Putamen (tissue), 1 donor: ENCODE measurements at regions not wholly inside any gene's neighbourhood (a gene's known extent, or its start where the extent isn't known, plus 50 kb on each side); places are given as distances from the start of the nearest gene placed in this dataset.
"Not testable (repeated sequence)": the region's sequence is repeated elsewhere in the genome, so short reads cannot be mapped to it uniquely, and the experiment has no call there.

Experiments used
- DNase-seq: peaks from one replicate; pipeline ENCODE4 v3.0.0-alpha.2; 2016; ENCODE audit warnings: low spot score

DNA sequence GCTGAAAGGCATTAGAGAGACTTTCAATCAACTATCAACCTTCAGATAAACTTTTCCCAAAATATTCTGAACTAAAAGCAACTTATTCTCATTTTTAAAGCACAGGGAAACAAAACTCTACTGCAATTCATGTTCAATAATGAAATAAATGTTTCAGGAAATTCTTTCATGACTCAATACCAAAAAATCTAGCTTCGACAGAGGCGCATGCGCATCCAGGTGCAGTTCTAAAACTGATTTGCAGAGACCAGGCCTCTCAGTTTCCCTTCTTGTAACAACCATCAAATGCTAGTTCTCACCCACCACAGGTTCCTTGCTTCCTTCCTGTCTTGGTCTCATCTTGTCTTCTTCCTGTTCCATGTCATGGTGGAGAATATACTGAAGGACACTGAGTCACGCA is 55.3 kb upstream of the NRBF2 start:
- DNase-seq = no peak

DNA sequence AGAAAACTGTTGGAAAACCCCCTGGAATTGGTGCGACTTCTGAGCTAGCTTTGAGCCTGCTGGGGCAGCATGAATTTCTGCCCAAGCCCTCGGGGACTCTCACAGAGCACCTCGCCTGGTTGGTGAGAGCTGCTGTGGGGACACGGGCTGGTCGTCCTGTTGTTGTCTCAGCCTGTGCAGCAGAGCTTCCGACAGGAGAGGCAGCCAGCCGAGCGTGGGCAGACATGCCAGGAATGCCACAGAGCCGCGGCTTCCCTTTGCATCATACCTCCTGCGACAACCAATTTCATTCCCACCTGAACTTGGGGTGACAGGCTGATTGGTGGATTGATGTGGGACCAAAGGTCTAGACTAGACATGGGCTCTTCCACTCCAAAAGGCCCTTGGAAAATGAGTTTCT is 60.2 kb upstream of the NRBF2 start:
- no peak for DNase-seq

DNA sequence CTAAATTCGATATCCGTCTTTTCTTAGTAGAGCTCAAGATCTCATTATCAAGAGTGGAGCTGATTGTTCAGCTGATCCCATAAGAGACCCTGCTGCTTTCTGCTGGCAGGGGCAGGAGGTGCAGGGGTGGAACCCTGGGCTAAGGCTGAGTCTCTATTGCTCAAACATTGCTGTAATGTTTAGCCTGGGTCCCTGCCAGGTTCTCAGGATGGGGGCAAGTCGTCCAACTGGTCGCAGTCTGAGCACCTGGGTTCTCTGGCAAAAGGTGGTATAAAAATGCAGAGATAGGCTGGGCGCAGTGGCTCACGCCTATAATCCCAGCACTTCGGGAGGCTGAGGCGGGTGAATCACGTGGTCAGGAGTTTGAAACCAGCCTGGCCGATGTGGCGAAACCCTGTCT is 62.0 kb upstream of the NRBF2 start:
- DNase-seq = no peak

DNA sequence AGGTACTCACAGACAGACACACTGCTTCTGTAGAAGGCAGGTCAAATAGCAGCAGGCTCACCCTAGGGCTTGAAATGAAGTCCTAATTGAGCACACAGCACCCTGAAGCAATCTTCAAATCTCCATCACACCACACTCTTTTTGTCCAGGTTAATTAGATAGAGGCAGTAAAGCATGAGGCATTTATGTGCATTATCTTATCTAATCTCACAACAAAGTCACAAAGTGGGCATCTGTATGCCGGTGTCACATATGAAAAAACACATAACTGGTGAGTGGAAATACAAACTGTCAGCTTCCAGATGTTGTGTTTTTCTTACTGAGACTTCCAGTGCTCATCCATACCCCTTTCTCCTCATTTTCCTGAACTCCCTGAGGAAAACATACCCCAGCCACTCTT is 63.8 kb upstream of the NRBF2 start:
- DNase-seq = no peak

GRCh38 chr10:63068246-63068645 is 64.9 kb upstream of the NRBF2 start:
- no peak for DNase-seq

DNA sequence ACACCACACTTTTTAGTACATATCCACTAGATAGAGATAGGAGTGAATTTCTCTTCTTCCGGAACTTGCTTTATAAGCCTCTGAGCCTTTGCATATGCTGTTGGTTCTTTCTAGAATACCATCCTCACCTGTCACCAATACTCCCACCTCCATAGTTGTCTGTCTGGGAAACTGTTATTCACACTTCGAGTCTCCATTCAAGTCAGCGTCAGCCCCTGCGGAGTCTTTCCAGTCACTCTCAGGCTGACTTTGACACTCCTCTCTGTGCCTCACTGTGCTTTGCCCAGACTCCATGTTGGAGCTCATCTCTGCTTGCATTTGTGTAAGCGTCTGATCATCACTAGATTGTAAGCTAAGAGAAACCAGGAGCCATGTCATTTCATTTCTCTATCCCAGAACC is 66.5 kb upstream of the NRBF2 start:
- DNase-seq = no peak

DNA sequence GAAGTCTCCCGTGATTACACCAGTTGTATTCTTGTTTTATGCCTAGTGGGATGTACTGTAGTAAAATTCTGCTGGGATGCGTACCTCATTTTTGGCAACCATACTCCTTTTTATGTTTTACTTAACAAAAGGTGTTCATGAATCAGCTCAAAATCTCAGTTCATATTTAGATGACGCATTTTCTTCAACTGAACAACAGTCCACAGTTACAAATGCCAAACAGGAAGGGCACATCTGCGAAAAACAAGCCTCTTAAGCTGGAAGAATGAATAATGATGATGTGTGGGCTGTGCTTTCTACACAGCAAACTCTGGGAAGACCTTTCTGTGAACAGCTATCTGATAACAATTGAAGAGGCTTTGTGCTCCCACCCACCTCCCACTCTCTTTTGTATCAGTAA is 68.4 kb upstream of the NRBF2 start:
- DNase-seq = no peak

GRCh38 chr10:63058236-63058635 is 74.9 kb upstream of the NRBF2 start:
- DNase-seq = no peak

DNA sequence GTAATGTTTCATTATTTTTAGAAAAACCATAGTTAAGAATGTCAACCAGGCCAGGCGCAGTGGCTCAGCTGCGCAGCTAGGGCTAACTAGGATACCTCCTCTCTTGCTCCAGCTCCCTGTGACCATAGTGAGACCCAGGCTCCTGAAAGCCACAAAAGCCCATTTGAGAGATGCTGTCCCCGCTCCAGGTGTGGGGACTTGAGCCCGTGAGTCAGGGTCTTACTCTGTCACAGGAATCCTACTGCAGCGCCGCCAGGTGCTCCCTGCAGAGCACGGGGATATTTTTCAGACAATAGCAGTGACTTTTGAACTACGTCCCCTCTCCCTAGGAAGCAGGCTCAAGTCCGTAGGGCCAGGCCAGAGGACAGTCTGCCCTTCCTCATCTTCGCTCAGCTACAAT is 75.6 kb upstream of the NRBF2 start:
- DNase-seq = no peak

GRCh38 chr10:63055705-63056104 is 77.4 kb upstream of the NRBF2 start:
- no peak for DNase-seq

GRCh38 chr10:63054889-63055611 is 78.1 kb upstream of the NRBF2 start:
- DNase-seq = no peak

GRCh38 chr10:63052083-63052482 is 81.0 kb upstream of the NRBF2 start:
- DNase-seq = no peak

GRCh38 chr10:63042256-63042655 is 90.9 kb upstream of the NRBF2 start:
- no peak for DNase-seq

DNA sequence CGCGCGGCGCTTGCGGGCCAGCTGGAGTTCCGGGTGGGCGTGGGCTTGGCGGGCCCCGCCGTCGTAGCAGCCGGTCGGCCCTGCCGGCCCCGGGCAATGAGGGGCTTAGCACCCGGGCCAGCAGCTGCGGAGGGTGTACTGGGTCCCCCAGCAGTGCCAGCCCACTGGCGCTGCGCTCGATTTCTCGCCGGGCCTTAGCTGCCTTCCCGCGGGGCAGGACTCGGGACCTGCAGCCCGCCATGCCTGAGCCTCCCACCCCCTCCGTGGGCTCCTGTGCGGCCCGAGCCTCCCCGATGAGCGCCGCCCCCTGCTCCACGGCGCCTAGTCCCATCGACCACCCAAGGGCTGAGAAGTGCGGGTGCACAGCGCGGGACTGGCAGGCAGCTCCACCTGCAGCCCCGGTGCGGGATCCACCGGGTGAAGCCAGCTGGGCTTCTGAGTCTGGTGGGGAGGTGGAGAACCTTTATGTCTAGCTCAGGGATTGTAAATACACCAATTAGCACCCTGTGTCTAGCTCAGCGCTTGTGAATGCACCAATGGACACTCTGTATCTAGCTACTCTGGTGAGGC is 99.4 kb upstream of the NRBF2 start:
- not testable (repeated sequence) for DNase-seq

- DNase-seq = no peak
These were observed 102.6 kb upstream of the NRBF2 start for GRCh38 chr10:63030536-63030935.

GRCh38 chr10:63027531-63027930 is 105.6 kb upstream of the NRBF2 start:
- peak; percentile 12 for DNase-seq

DNA sequence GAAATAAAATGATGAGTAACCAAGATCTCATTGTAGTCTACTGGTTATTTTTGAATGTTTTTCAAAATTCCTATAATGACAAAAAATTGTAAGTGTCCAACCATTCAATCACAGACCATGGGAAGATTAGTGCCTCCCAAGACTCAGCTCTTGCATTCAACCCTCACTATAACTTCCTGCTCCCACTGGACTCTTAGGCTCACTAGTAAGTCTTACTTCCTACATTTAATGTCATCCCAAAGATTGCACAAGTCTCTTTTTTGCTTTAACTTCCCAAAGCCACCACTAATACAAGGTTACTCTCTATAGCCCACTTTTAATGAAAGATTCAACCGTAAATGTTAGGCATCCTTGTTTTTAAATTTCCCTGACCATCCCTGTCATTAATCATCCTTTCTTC is 111.9 kb upstream of the NRBF2 start:
- no peak for DNase-seq

DNA sequence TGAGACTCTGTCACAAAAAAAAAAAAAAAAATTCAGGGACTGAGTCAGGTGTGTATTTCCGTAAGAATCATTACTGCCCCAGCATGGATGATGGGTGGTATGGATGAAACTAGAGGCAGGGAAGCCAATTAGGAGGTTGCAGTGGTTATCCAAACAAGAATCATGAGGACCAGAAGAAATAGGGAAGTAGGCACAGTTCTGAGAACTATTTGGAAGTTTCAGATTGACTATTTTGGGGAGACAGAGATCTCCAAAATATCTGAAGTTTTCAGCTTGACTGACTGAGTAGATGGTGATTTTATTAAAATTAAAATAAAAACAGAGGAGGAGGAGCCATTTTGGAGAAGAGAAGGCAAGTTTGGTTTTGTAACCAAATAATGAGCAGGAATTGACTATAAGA is 119.4 kb upstream of the NRBF2 start:
- DNase-seq = no peak

DNA sequence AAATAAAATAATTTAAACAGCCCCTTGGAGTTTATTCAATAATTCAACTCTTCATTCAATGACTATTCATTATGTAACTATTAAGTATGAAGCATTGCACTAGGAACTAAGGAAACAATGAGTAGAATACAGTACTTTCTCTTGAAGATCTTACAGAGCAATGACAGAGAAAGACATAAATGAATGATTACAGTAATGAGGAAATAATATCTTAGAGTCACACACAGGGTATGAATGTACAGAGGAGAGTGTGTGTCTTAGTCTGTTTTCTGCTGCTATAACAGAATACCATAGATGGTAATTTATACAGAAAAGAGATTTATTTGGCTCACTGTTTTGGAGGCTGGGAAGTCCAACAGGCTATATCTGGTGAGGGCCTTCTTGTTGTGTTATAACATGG is 120.5 kb upstream of the NRBF2 start:
- DNase-seq = no peak

- no peak for DNase-seq
These were observed 122.9 kb upstream of the NRBF2 start for GRCh38 chr10:63010203-63010602.

DNA sequence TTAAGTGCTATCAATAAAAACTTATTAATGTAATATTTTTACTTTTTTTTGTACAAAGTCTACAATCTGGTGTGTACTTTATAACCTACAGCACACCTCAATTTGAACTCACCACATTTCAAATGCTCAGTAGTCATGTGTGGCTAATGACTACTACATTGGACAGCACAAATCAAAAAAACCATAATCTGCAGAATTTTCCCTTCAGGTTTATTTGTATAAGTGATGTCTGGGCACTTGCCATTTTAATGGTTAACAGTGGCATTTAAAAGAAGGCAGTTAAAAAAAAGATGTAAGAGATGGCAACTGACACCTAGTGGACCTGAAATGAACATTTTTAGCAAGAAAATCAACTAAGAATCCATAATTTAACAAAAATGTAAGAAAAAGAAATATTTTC is 124.6 kb upstream of the NRBF2 start:
- no peak for DNase-seq

DNA sequence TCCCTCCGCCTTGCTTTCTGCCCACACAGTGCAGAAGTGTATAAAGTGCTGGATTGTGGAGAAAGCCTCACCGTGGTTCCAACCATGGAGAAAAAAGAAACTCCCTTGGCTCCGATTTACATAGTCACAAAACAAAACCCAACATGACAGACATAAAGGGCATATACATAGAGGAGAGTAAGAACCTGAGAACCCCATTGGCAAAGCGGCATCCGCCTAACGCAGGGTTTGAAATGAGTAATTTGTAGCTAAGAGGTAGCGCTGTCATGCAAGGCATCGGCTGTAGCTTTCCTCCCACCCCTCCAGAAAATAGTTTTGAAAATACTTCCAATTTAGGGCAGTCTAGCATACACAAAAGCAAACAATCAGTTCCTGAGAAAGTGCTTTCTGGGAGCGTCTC is 126.0 kb upstream of the NRBF2 start:
- DNase-seq = no peak

DNA sequence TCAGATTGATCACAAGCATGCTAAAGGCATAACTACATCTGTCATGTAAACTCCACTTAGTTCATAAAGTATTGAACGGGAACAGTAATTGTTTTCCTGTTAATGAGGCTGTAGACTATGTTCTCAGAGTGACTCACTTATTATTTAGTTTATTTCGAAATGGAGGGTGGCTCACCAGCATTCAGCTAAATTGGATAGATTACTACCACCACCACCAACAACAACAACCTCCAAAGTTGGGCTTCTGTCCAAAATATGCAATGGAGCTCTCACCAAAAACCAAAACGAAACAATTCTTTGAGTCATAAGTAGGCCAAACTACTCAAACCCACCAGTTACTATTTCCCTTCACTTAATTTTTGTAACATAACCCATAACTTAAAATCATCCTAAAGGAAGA is 127.9 kb upstream of the NRBF2 start:
- DNase-seq = no peak

DNA sequence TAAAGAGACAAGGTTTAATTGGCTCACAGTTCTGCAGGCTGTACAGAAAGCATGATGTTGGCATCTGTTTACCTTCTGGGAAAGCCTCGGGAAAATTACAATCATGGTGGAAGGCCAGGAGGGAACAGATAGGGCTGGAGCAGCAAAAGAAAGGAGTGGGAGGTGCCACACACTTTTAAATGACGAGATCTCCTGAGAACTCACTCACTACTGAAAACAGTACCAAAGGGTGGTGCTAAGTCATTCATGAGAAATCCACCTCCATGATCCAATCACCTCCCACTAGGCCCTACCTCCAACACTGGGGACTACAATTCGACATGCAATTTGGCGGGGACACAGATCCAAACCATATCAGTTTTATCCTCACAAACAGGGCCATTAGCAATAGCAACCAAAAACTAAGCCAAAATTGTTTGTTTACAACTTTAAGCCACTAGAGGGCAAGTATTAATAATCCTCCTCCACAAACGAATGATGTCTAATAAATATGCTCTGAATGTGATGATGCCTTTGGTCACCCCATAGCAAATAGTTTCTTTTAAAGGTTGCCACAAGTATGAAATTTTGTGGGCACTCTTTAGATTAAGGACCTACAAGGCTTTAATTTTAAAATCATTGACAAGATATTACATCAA is 129.2 kb upstream of the NRBF2 start:
- no peak for DNase-seq
